CD4-positive, alpha-beta memory T cell (primary cell): ENCODE measurements at regions not wholly inside any gene's neighbourhood (a gene's known extent, or its start where the extent isn't known, plus 50 kb on each side); places are given as distances from the start of the nearest gene placed in this dataset.
A peak's percentile ranks its signal among the peaks of the same experiment; 100 is the strongest.
"Not testable (repeated sequence)": the region's sequence is repeated elsewhere in the genome, so short reads cannot be mapped to it uniquely, and the experiment has no call there.

Experiments
- CTCF ChIA-PET: fragments of 350-600 bp; sonication (Branson Sonifier 250); formaldehyde crosslinking; loops from one replicate; lab custom pipeline; 2021; ENCODE audit warnings: inconsistent platforms; ENCODE audit not compliant: partially characterized antibody; lab: Charles Lee
- POLR2A ChIA-PET: fragments of 350-600 bp; sonication (Branson Sonifier 250); formaldehyde crosslinking; loops from one replicate; lab custom pipeline; 2021; ENCODE audit not compliant: partially characterized antibody; lab: Charles Lee
- DNase-seq, 5 donors: peaks; one replicate each; pipeline versions ENCODE4 v3.0.0 to v3.0.0-alpha.2; 2020 to 2022; ENCODE audit warnings: mixed read lengths in 1 of 5
- H3K27ac ChIP-seq: one replicate; pipeline ENCODE4 v1.7.0; 2013; ENCODE audit warnings: low read depth, low read length
- H3K27me3 ChIP-seq: 2 replicates; pipeline ENCODE4 v1.7.0; 2013; ENCODE audit warnings: mild to moderate bottlenecking, low read length, moderate library complexity; ENCODE audit not compliant: insufficient read depth
- H3K36me3 ChIP-seq: 2 replicates; pipeline ENCODE4 v1.7.0; 2013; ENCODE audit warnings: mild to moderate bottlenecking, low read length, moderate library complexity; ENCODE audit not compliant: insufficient read depth
- H3K4me1 ChIP-seq: 2 replicates; pipeline ENCODE4 v1.7.0; 2013; ENCODE audit warnings: mild to moderate bottlenecking, low read length, moderate library complexity; ENCODE audit not compliant: insufficient read depth
- H3K4me3 ChIP-seq, 2 donors: one replicate each; pipeline ENCODE4 v1.7.0; 2013; ENCODE audit warnings: low read length in 2 of 2, mild to moderate bottlenecking in 1 of 2
- H3K9me3 ChIP-seq, 2 donors: one replicate each; pipeline ENCODE4 v1.7.0; 2013; ENCODE audit warnings: low read length in 2 of 2, control low read depth in 1 of 2; ENCODE audit not compliant: control insufficient read depth in 1 of 2
- H3K27ac Mint-ChIP-seq, 7 donors: one replicate each; pipeline ENCODE4 v1.8.0; 2020 to 2021; ENCODE audit warnings: mixed read lengths in 7 of 7, mild to moderate bottlenecking in 6 of 7, inconsistent platforms in 3 of 7, moderate library complexity in 3 of 7
- H3K27me3 Mint-ChIP-seq, 2 donors: one replicate each; pipeline ENCODE4 v1.8.0; 2020 to 2021; ENCODE audit warnings: mixed read lengths in 2 of 2
- H3K36me3 Mint-ChIP-seq, 2 donors: one replicate each; pipeline ENCODE4 v1.8.0; 2020 to 2021; ENCODE audit warnings: mixed read lengths in 2 of 2, inconsistent platforms in 1 of 2, mild to moderate bottlenecking in 1 of 2
- H3K4me1 Mint-ChIP-seq, 4 donors: one replicate each; pipeline ENCODE4 v1.8.0; 2020 to 2021; ENCODE audit warnings: mixed read lengths in 4 of 4, mild to moderate bottlenecking in 1 of 4
- H3K4me3 Mint-ChIP-seq, 8 donors: one replicate each; pipeline ENCODE4 v1.8.0; 2020 to 2021; ENCODE audit warnings: mixed read lengths in 8 of 8, mild to moderate bottlenecking in 7 of 8, moderate library complexity in 6 of 8, inconsistent platforms in 3 of 8
- H3K9me3 Mint-ChIP-seq, 8 donors: one replicate each; pipeline ENCODE4 v1.8.0; 2020 to 2021; ENCODE audit warnings: mixed read lengths in 8 of 8, mild to moderate bottlenecking in 5 of 8, inconsistent platforms in 3 of 8, moderate library complexity in 1 of 8
- intact Hi-C: fragments of 100-400 bp; cut with micrococcal nuclease; formaldehyde crosslinking; loops from one replicate; pipeline ENCODE4 v1.15.1; 2023

DNA sequence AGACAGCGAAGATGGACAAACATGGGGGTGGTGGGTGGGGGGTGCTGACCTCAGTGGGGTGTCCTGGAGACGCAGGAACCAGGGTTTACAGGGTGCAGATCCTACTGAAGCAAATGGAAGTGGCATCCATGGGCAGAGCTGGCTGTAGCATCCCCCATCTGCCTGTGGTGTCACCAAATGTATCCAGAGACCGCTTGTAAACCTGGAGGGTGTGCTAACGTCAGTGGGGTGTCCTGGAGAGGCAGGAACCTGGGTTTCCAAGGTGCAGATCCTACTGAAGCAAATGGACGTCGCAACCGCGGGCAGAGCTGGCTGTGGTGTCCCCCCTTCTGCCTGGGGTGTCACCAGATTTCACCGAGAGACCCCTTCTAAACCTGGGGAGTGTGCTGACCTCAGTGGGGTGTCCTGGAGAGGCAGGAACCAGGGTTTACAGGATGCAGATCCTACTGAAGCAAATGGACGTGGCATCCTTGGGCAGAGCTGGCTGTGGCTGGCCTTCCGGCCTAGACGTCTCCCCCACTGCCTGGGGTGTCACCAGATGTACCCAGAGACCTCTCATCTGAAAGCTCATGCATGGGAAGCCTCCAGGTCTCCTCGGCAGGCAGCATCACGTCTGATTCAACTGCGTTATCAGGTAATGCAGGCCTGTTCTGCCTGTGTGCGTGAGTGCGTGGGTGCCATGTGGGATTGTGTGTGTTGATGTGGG is 202.4 kb downstream of the GOLGA6L6 start:
- H3K36me3 Mint-ChIP-seq, H3K9me3 ChIP-seq, H3K4me3 ChIP-seq, H3K4me1 ChIP-seq, H3K4me3 Mint-ChIP-seq, intact Hi-C loops, H3K27ac ChIP-seq, CTCF ChIA-PET, DNase-seq, H3K27ac Mint-ChIP-seq, H3K27me3 Mint-ChIP-seq, H3K27me3 ChIP-seq, H3K36me3 ChIP-seq, POLR2A ChIA-PET, H3K4me1 Mint-ChIP-seq: not testable (repeated sequence)
- peaks cover 0 to 15% (median 9%) of the 10 kb centered on the region in 8 donors for H3K9me3 Mint-ChIP-seq

DNA sequence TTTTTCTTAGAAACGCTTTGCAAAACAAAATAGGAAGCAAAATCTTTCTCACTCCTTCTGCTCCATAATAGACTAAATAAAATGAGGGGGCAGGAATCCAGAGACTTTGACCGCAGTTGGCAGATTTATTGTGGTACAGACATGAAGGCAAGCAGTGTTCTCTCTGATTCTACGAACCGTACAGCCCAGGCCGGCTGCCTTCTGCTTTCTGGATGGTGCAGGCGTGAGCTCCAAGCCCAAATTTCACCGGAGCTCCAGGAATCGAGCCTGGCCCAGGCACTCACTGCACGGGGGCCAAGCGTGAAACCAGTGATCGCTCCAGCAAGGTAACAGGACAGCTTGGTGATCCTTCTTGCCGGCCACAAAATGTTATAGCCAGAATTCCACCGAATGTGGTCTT is 202.9 kb downstream of the GOLGA6L6 start:
- H3K27ac ChIP-seq, H3K4me3 ChIP-seq, H3K27ac Mint-ChIP-seq, POLR2A ChIA-PET, DNase-seq, intact Hi-C loops, H3K9me3 ChIP-seq, H3K36me3 Mint-ChIP-seq, H3K27me3 Mint-ChIP-seq, H3K27me3 ChIP-seq, H3K4me3 Mint-ChIP-seq, H3K4me1 Mint-ChIP-seq, CTCF ChIA-PET, H3K4me1 ChIP-seq, H3K36me3 ChIP-seq: not testable (repeated sequence)
- H3K9me3 Mint-ChIP-seq = peaks cover 0 to 15% (median 9%) of the 10 kb centered on the region in 8 donors

DNA sequence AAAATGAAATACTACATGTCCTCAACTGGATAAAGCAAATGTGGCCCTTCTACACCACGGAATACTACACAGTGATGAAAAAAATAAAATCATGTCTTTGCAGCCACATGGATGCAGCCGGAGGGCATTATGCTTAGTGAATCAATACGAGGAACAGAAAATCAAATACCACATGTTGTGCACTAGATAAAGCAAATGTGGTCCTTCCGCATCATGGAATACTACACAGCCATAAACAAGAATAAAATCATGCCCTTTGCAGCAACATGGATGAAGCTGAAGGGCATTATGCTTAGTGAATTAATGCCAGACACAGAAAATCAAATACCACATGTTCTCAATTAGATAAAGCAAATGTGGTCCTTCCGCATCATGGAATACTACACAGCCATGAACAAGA is 204.4 kb downstream of the GOLGA6L6 start:
- H3K27me3 ChIP-seq, H3K36me3 Mint-ChIP-seq, DNase-seq, CTCF ChIA-PET, H3K4me3 ChIP-seq, intact Hi-C loops, H3K4me1 Mint-ChIP-seq, H3K4me3 Mint-ChIP-seq, H3K27me3 Mint-ChIP-seq, H3K27ac Mint-ChIP-seq, H3K4me1 ChIP-seq, H3K36me3 ChIP-seq, POLR2A ChIA-PET, H3K9me3 ChIP-seq, H3K27ac ChIP-seq: not testable (repeated sequence)
- peaks cover 0 to 15% (median 9%) of the 10 kb centered on the region in 8 donors for H3K9me3 Mint-ChIP-seq

DNA sequence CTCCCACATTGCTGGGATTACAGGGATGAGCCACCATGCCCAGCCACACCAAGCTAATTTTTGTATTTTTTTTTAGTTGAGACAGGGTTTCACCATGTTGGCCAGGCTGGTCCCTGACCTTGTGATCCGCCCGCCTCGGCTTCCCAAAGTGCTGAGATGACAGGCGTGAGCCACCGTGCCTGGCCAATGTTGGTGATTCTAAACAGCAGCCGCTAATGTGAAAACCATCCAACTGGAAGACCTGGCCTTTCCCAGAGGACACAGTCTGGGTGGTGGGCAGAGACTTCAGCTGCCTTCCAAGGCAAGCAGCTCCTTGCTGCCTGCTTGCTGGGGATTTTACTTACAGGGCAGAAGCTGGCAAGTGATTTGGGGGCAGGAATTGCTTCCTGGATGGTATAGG is 207.1 kb downstream of the GOLGA6L6 start:
- H3K9me3 ChIP-seq, H3K27ac ChIP-seq, H3K4me3 Mint-ChIP-seq, H3K27me3 Mint-ChIP-seq, POLR2A ChIA-PET, H3K4me1 ChIP-seq, H3K4me3 ChIP-seq, H3K4me1 Mint-ChIP-seq, H3K27me3 ChIP-seq, H3K27ac Mint-ChIP-seq, H3K36me3 Mint-ChIP-seq, intact Hi-C loops, H3K36me3 ChIP-seq, CTCF ChIA-PET: not testable (repeated sequence)
- H3K9me3 Mint-ChIP-seq = peaks cover 0 to 15% (median 9%) of the 10 kb centered on the region in 8 donors
- peak in 1 of 5 donors; percentile 20 for DNase-seq

DNA sequence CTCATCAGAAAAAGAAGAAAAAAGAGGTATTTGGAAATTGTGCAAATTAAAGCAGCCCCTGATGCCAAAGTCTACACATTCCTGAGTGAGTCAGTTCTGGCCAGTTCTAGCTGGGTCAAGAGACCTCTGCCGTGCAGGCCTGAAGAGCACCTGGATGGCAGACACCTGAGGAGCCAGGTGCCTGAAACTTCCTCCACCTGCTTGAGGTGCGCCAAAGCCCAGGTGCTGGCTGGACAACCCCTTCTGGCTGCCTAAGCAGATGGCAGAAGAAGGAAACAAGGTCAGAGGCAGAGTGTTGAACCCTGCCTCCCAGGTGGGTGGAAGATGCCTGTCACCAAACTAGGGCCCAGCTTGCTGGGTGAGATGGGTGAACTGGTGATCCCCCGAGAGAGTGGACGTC is 215.8 kb downstream of the GOLGA6L6 start:
- H3K27ac ChIP-seq, H3K27me3 ChIP-seq, H3K4me3 ChIP-seq, DNase-seq, H3K9me3 ChIP-seq, H3K4me3 Mint-ChIP-seq, H3K36me3 ChIP-seq, H3K27me3 Mint-ChIP-seq, H3K4me1 ChIP-seq, POLR2A ChIA-PET, H3K36me3 Mint-ChIP-seq, H3K9me3 Mint-ChIP-seq, H3K4me1 Mint-ChIP-seq, intact Hi-C loops, CTCF ChIA-PET, H3K27ac Mint-ChIP-seq: not testable (repeated sequence)

DNA sequence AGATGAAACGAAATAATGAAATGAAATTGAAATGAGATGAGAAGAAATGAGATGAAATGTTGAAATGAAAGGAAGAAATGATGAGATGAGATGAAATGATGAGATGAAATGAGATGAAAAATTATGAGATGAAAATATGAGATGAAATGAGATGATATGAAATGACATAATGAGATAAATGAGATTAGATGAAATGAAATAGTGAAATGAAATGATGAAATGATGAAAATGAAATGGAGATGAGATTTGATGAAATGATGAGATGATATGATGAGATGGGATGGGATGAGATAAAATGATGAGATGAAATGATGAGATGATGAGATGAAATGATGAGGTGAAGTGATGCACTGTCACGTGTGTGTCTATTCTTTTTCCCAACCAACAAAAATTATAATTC is 224.5 kb downstream of the GOLGA6L6 start:
- H3K4me1 ChIP-seq, H3K27me3 ChIP-seq, H3K9me3 Mint-ChIP-seq, H3K27ac ChIP-seq, H3K9me3 ChIP-seq, H3K27me3 Mint-ChIP-seq, H3K4me3 Mint-ChIP-seq, H3K27ac Mint-ChIP-seq, POLR2A ChIA-PET, DNase-seq, H3K4me3 ChIP-seq, H3K4me1 Mint-ChIP-seq, intact Hi-C loops, H3K36me3 ChIP-seq, H3K36me3 Mint-ChIP-seq, CTCF ChIA-PET: not testable (repeated sequence)

DNA sequence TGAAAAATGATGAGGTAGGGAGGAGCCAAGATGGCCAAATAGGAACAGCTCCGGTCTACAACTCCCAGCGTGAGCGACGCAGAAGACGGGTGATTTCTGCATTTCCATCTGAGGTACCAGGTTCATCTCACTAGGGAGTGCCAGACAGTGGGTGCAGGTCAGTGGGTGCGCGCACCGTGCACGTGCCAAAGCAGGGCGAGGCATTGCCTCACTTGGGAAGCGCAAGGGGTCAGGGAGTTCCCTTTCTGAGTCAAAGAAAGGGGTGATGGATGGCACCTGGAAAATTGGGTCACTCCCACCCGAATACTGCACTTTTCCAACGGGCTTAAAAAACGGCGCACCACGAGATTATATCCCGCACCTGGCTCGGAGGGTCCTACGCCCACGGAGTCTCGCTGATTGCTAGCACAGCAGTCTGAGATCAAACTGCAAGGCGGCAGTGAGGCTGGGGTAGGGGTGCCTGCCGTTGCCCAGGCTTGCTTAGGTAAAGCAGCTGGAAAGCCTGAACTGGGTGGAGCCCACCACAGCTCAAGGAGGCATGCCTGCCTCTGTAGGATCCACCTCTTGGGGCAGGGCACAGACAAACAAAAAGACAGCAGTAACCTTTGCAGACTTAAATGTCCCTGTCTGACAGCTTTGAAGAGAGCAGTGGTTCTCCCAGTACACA is 230.5 kb downstream of the GOLGA6L6 start:
- H3K27ac Mint-ChIP-seq, POLR2A ChIA-PET, DNase-seq, H3K4me1 Mint-ChIP-seq, H3K27me3 ChIP-seq, H3K9me3 Mint-ChIP-seq, H3K36me3 ChIP-seq, H3K9me3 ChIP-seq, H3K4me3 ChIP-seq, H3K4me1 ChIP-seq, intact Hi-C loops, H3K4me3 Mint-ChIP-seq, CTCF ChIA-PET, H3K27ac ChIP-seq, H3K27me3 Mint-ChIP-seq, H3K36me3 Mint-ChIP-seq: not testable (repeated sequence)
